ENCODE measurements at regions not wholly inside any gene's neighbourhood (a gene's known extent, or its start where the extent isn't known, plus 50 kb on each side); places are given as distances from the start of the nearest gene placed in this dataset.

- H3K27ac Mint-ChIP-seq: no peak overlapping the region
- H3K4me1 Mint-ChIP-seq: no peaks in the 10 kb centered on the region
- TF ChIP-seq, protein P1, sequence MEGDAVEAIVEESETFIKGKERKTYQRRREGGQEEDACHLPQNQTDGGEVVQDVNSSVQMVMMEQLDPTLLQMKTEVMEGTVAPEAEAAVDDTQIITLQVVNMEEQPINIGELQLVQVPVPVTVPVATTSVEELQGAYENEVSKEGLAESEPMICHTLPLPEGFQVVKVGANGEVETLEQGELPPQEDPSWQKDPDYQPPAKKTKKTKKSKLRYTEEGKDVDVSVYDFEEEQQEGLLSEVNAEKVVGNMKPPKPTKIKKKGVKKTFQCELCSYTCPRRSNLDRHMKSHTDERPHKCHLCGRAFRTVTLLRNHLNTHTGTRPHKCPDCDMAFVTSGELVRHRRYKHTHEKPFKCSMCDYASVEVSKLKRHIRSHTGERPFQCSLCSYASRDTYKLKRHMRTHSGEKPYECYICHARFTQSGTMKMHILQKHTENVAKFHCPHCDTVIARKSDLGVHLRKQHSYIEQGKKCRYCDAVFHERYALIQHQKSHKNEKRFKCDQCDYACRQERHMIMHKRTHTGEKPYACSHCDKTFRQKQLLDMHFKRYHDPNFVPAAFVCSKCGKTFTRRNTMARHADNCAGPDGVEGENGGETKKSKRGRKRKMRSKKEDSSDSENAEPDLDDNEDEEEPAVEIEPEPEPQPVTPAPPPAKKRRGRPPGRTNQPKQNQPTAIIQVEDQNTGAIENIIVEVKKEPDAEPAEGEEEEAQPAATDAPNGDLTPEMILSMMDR (IDR thresholded peaks at IDR 0.05; ENCODE audit: unreplicated experiment in 3 of 3): no peak
- no peaks in the 10 kb centered on the region for H3K27me3 Mint-ChIP-seq (ENCODE audit: low read depth)
- no peaks in the 10 kb centered on the region for H3K9me3 Mint-ChIP-seq
- no peak overlapping the region for H3K4me3 Mint-ChIP-seq
- H3K36me3 Mint-ChIP-seq (ENCODE audit: low read depth): no peaks in the 10 kb centered on the region
These were observed 349.9 kb downstream of the PDHA2 start for GRCh38 chr4:96189761-96190160.

GRCh38 chr4:96193061-96193460, 353.2 kb downstream of the PDHA2 start:
- no peaks in the 10 kb centered on the region for H3K4me1 Mint-ChIP-seq
- H3K36me3 Mint-ChIP-seq (ENCODE audit: low read depth): no peaks in the 10 kb centered on the region
- H3K9me3 Mint-ChIP-seq: peaks cover 3% of the 10 kb centered on the region
- TF ChIP-seq, protein P1 (IDR thresholded peaks at IDR 0.05; ENCODE audit: unreplicated experiment in 3 of 3): no peak
- no peak overlapping the region for H3K4me3 Mint-ChIP-seq
- no peaks in the 10 kb centered on the region for H3K27me3 Mint-ChIP-seq (ENCODE audit: low read depth)
- no peak overlapping the region for H3K27ac Mint-ChIP-seq

DNA sequence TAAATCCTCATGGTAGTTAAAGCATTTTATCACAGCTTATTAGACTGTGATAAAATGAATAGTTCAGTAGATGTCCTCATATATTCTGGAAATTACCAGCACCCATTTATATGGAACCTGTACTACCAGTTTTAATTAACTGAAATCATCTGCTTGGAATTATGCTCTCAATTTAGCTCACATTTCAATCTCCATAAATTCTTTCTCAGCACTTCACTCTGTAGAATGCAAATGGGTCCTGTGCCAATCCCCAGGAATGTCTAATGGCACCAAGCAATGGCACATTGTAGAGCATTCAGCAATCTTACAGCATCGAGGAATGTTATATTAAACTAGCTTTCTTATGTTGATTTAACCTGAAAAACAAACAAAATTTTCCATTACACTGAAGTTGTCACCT, 355.1 kb downstream of the PDHA2 start:
- Mint-ChIP-seq H3K27me3 (ENCODE audit: low read depth) (no peaks in the 10 kb centered on the region), H3K4me3 (no peak overlapping the region), H3K4me1 (no peaks in the 10 kb centered on the region), H3K36me3 (ENCODE audit: low read depth) (no peaks in the 10 kb centered on the region), H3K27ac (no peak overlapping the region), H3K9me3 (peaks cover 3% of the 10 kb centered on the region)
- TF ChIP-seq, protein P1 (IDR thresholded peaks at IDR 0.05; ENCODE audit: unreplicated experiment in 3 of 3): no peak

- H3K4me1 Mint-ChIP-seq: no peaks in the 10 kb centered on the region
- H3K27ac Mint-ChIP-seq: no peak overlapping the region
- no peak overlapping the region for H3K4me3 Mint-ChIP-seq
- TF ChIP-seq, protein P1 (IDR thresholded peaks at IDR 0.05; ENCODE audit: unreplicated experiment in 3 of 3): no peak
- no peaks in the 10 kb centered on the region for H3K9me3 Mint-ChIP-seq
- H3K36me3 Mint-ChIP-seq (ENCODE audit: low read depth): no peaks in the 10 kb centered on the region
- H3K27me3 Mint-ChIP-seq (ENCODE audit: low read depth): no peaks in the 10 kb centered on the region
These were observed 365.4 kb downstream of the PDHA2 start for GRCh38 chr4:96205143-96205936.

- H3K27me3 Mint-ChIP-seq (ENCODE audit: low read depth): no peaks in the 10 kb centered on the region
- TF ChIP-seq, protein P1 (IDR thresholded peaks at IDR 0.05; ENCODE audit: unreplicated experiment in 3 of 3): no peak
These were observed 387.6 kb downstream of the PDHA2 start for GRCh38 chr4:96227515-96227914.

GRCh38 chr4:96228463-96228862, 388.6 kb downstream of the PDHA2 start:
- Mint-ChIP-seq H3K4me3 (no peak overlapping the region), H3K9me3 (peaks cover 10% of the 10 kb centered on the region), H3K27me3 (ENCODE audit: low read depth) (no peaks in the 10 kb centered on the region), H3K36me3 (ENCODE audit: low read depth) (no peaks in the 10 kb centered on the region), H3K4me1 (no peaks in the 10 kb centered on the region), H3K27ac (no peak overlapping the region)
- TF ChIP-seq, protein P1 (IDR thresholded peaks at IDR 0.05; ENCODE audit: unreplicated experiment in 3 of 3): no peak

More at GRCh38 chr4:96227515-96227914, 387.6 kb downstream of the PDHA2 start:
- Mint-ChIP-seq H3K9me3 (peaks cover 7% of the 10 kb centered on the region), H3K4me1 (no peaks in the 10 kb centered on the region), H3K4me3 (no peak overlapping the region), H3K27ac (no peak overlapping the region), H3K36me3 (ENCODE audit: low read depth) (no peaks in the 10 kb centered on the region)
